Activated T-cell treated with anti-CD3 and anti-CD28 coated beads, Interleukin-2, amount 50 U/mL, for 72 hours (primary cell): ENCODE measurements at regions not wholly inside any gene's neighbourhood (a gene's known extent, or its start where the extent isn't known, plus 50 kb on each side); places are given as distances from the start of the nearest gene placed in this dataset.
"Not testable (repeated sequence)": the region's sequence is repeated elsewhere in the genome, so short reads cannot be mapped to it uniquely, and the experiment has no call there.

Experiments used
- ATAC-seq, 2 donors: fragments of 150-1000 bp; cut with Tn5 transposase; replicated peaks in 1 of 2; 2 replicates each; pipeline ENCODE4 v1.10.0; 2021; ENCODE audit warnings: moderate library complexity in 2 of 2, mild to moderate bottlenecking in 1 of 2
- DNase-seq, 2 donors: peaks; one replicate each; pipeline ENCODE4 v3.0.0; 2021 to 2022; ENCODE audit warnings: mixed read lengths in 1 of 2
- H3K27ac Mint-ChIP-seq: one replicate; pipeline ENCODE4 v1.8.0; 2022; ENCODE audit warnings: mild to moderate bottlenecking, moderate library complexity, mixed read lengths
- H3K27me3 Mint-ChIP-seq: one replicate; pipeline ENCODE4 v1.8.0; 2022; ENCODE audit warnings: low read depth, mixed read lengths
- H3K36me3 Mint-ChIP-seq, 2 donors: one replicate each; pipeline ENCODE4 v1.8.0; 2022; ENCODE audit warnings: mixed read lengths in 2 of 2, mild to moderate bottlenecking in 1 of 2; ENCODE audit not compliant: insufficient read depth in 2 of 2
- H3K4me1 Mint-ChIP-seq: one replicate; pipeline ENCODE4 v1.8.0; 2022; ENCODE audit warnings: low read depth, mixed read lengths
- H3K4me3 Mint-ChIP-seq, 2 donors: one replicate each; pipeline ENCODE4 v1.8.0; 2022; ENCODE audit warnings: mild to moderate bottlenecking in 2 of 2, mixed read lengths in 2 of 2, moderate library complexity in 2 of 2
- H3K9me3 Mint-ChIP-seq, 2 donors: one replicate each; pipeline ENCODE4 v1.8.0; 2022; ENCODE audit warnings: mixed read lengths in 2 of 2

DNA sequence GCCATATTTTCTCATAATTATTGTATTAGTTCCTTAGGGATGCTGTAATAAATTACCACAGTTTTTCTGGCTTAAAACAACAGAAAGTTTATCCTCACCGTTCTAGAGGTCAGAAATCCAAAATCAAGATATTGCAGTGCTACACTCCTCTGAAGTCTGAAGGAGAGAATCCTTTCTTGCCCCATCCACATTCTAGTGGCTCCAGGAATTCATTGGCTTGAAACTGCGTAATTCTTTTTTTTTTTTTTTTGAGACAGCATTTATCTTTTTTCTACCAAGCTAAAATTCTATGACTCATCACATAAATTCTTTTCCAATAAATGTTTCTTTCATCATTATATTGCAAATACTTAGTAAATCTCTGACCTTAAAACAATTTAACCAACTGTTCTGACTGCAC, 451.0 kb upstream of the RGS18 start:
- peaks cover 6% of the 10 kb centered on the region in 2 donors for H3K9me3 Mint-ChIP-seq
- ATAC-seq (no peak), DNase-seq (no peak)
- H3K4me1 Mint-ChIP-seq = no peaks in the 10 kb centered on the region
- no peaks in the 10 kb centered on the region for H3K27me3 Mint-ChIP-seq
- H3K4me3 Mint-ChIP-seq = no peak overlapping the region
- no peak overlapping the region for H3K27ac Mint-ChIP-seq
- no peaks in the 10 kb centered on the region for H3K36me3 Mint-ChIP-seq

- Mint-ChIP-seq H3K4me3 (no peak overlapping the region), H3K27ac (no peak overlapping the region), H3K36me3 (no peaks in the 10 kb centered on the region), H3K27me3 (no peaks in the 10 kb centered on the region), H3K4me1 (no peaks in the 10 kb centered on the region), H3K9me3 (peaks cover 6% of the 10 kb centered on the region in 2 donors)
- ATAC-seq (no peak), DNase-seq (no peak)
Observed at GRCh38 chr1:191709215-191709614, 449.0 kb upstream of the RGS18 start.

- Mint-ChIP-seq H3K36me3 (no peaks in the 10 kb centered on the region), H3K27me3 (no peaks in the 10 kb centered on the region), H3K4me1 (no peaks in the 10 kb centered on the region), H3K27ac (no peak overlapping the region), H3K9me3 (peaks cover 6 to 10% of the 10 kb centered on the region in 2 donors), H3K4me3 (no peak overlapping the region)
- no peak for DNase-seq
- no peak for ATAC-seq
Observed at GRCh38 chr1:191711961-191712360, 446.3 kb upstream of the RGS18 start.

DNA sequence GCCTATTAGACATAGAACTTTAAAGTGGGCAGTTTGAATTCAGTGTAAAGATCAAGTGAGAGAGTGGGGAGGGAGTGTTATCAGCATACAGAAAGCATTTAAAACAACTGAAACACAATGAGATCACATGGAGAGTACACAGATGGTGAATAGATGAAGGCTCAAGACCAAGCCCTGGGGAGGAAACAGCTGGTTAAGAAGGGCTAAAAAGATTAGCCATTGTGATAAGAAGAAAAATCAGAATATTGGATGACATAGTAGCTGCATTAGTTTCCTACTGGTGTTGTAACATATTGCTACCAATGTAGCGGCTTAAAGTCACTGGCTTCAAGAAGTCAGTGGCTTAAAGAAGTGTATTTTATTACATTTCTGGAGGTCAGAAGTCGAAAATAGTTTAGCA, 443.4 kb upstream of the RGS18 start:
- DNase-seq = no peak
- Mint-ChIP-seq H3K4me1 (no peaks in the 10 kb centered on the region), H3K27ac (no peak overlapping the region), H3K27me3 (no peaks in the 10 kb centered on the region), H3K4me3 (no peak overlapping the region), H3K36me3 (no peaks in the 10 kb centered on the region), H3K9me3 (peaks cover 0 to 6% of the 10 kb centered on the region in 2 donors)
- no peak for ATAC-seq

- H3K36me3 Mint-ChIP-seq = peaks cover 0 to 1% of the 10 kb centered on the region in 2 donors
- H3K9me3 Mint-ChIP-seq = peaks cover 6 to 13% of the 10 kb centered on the region in 2 donors
- H3K27ac Mint-ChIP-seq = no peak overlapping the region
- no peaks in the 10 kb centered on the region for H3K27me3 Mint-ChIP-seq
- DNase-seq = no peak
- no peak overlapping the region for H3K4me3 Mint-ChIP-seq
- no peak for ATAC-seq
- no peaks in the 10 kb centered on the region for H3K4me1 Mint-ChIP-seq
Observed at GRCh38 chr1:191729742-191730141, 428.5 kb upstream of the RGS18 start.

GRCh38 chr1:191731608-191732302, 426.5 kb upstream of the RGS18 start:
- H3K36me3 Mint-ChIP-seq, DNase-seq, H3K27ac Mint-ChIP-seq, H3K4me3 Mint-ChIP-seq, H3K27me3 Mint-ChIP-seq, ATAC-seq, H3K4me1 Mint-ChIP-seq: not testable (repeated sequence)
- peaks cover 6 to 11% of the 10 kb centered on the region in 2 donors for H3K9me3 Mint-ChIP-seq

DNA sequence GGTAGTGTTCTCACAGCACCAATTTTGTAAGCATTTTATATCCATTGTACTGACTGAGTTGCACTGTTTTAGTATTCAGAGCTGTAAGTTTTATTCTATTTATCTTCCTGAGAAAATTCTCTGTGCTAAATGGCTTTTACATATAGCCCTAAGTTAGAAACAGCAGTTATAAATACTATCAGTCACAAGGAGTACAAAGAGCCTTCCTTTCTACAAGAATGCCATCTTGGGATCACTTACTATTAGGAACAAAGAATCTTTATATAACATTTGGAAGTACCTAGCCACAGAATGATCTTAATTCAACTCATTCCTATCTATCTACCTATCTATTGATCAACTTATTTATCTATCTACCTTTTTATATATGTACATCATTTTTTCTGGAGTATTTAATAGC, 423.9 kb upstream of the RGS18 start:
- DNase-seq (no peak), ATAC-seq (no peak)
- no peak overlapping the region for H3K4me3 Mint-ChIP-seq
- H3K27ac Mint-ChIP-seq = no peak overlapping the region
- H3K4me1 Mint-ChIP-seq = no peaks in the 10 kb centered on the region
- peaks cover 6 to 11% of the 10 kb centered on the region in 2 donors for H3K9me3 Mint-ChIP-seq
- no peaks in the 10 kb centered on the region for H3K27me3 Mint-ChIP-seq
- peaks cover 0 to 1% of the 10 kb centered on the region in 2 donors for H3K36me3 Mint-ChIP-seq

GRCh38 chr1:191739544-191739943, 418.7 kb upstream of the RGS18 start:
- Mint-ChIP-seq H3K27ac (no peak overlapping the region), H3K36me3 (no peaks in the 10 kb centered on the region), H3K4me3 (no peak overlapping the region), H3K4me1 (no peaks in the 10 kb centered on the region), H3K9me3 (no peaks in the 10 kb centered on the region), H3K27me3 (no peaks in the 10 kb centered on the region)
- DNase-seq = no peak
- ATAC-seq = no peak

DNA sequence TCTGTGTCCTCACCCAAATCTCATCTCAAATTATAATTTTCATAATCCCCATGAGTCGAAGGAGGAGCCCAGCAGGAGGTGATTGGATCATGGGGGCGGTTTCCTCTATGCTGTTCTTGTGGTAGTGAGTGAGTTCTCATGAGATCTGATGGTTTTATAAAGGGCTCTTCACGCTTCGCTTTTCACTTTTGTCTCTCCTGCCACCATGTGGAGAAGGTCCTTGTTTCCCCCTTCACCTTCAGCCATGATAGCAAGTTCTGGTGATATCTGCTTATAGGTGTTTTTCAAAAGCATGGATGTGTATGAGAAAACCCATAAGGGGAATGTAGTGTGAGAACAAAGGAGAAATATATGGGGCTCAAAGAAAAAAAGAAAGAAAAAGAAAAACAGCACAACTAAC, 405.9 kb upstream of the RGS18 start:
- Mint-ChIP-seq H3K27me3 (no peaks in the 10 kb centered on the region), H3K9me3 (peaks cover 4% of the 10 kb centered on the region in 2 donors), H3K27ac (no peak overlapping the region), H3K4me3 (no peak overlapping the region), H3K36me3 (no peaks in the 10 kb centered on the region), H3K4me1 (no peaks in the 10 kb centered on the region)
- ATAC-seq (no peak), DNase-seq (no peak)

DNA sequence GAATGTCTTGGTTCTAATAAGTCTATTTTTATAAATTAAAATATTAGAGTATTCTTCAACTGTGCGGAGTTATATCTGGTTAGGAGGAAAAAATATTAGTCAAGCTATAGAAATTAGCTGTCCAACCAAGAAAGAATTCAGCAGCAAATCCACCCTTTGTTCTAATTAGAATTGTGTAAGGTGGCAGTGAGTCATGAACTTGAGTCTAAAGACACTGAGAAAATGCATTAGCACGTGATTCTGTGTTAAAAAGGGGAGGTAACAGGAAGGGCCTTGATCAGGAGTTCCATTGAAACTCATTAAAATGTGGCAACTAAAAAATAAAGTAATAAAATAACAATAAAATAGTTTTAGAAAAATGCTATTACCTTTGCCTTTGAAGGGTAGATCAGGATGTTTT, 398.2 kb upstream of the RGS18 start:
- no peaks in the 10 kb centered on the region for H3K4me1 Mint-ChIP-seq
- ATAC-seq (no peak), DNase-seq (no peak)
- H3K27me3 Mint-ChIP-seq = no peaks in the 10 kb centered on the region
- no peak overlapping the region for H3K27ac Mint-ChIP-seq
- H3K9me3 Mint-ChIP-seq = peaks cover 2 to 7% of the 10 kb centered on the region in 2 donors
- H3K4me3 Mint-ChIP-seq = no peak overlapping the region
- H3K36me3 Mint-ChIP-seq = no peaks in the 10 kb centered on the region

- no peak overlapping the region for H3K27ac Mint-ChIP-seq
- H3K4me1 Mint-ChIP-seq = no peaks in the 10 kb centered on the region
- DNase-seq (no peak), ATAC-seq (no peak)
- no peaks in the 10 kb centered on the region for H3K36me3 Mint-ChIP-seq
- no peak overlapping the region for H3K4me3 Mint-ChIP-seq
- H3K27me3 Mint-ChIP-seq = no peaks in the 10 kb centered on the region
- peaks cover 3 to 4% of the 10 kb centered on the region in 2 donors for H3K9me3 Mint-ChIP-seq
Observed at GRCh38 chr1:191788551-191788950, 369.7 kb upstream of the RGS18 start.

DNA sequence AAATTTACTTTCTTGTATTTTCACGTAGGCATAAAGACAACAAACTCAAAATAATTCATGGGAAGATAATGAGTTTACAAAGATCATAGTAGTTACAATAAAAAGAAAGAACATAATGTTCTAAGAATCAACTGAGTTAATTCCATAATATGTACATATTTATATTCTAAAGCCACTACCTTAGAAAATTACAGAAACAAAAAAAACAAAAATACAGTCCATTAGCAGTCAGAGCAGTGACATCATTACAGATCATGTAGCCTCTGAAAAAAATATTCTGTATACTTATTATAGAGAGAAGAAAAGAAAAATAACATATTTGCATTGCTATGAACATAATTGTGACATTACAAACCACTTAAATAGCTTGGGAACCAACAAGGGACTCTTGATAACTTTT, 360.1 kb upstream of the RGS18 start:
- Mint-ChIP-seq H3K4me3 (no peak overlapping the region), H3K36me3 (no peaks in the 10 kb centered on the region), H3K9me3 (peaks cover 0 to 1% of the 10 kb centered on the region in 2 donors), H3K27me3 (no peaks in the 10 kb centered on the region), H3K27ac (no peak overlapping the region), H3K4me1 (no peaks in the 10 kb centered on the region)
- ATAC-seq = no peak
- no peak for DNase-seq

- Mint-ChIP-seq H3K4me3 (no peak overlapping the region), H3K4me1 (no peaks in the 10 kb centered on the region), H3K27me3 (no peaks in the 10 kb centered on the region), H3K36me3 (no peaks in the 10 kb centered on the region), H3K9me3 (peaks cover 0 to 2% of the 10 kb centered on the region in 2 donors), H3K27ac (no peak overlapping the region)
- ATAC-seq = no peak
- DNase-seq = no peak
Observed at GRCh38 chr1:191804311-191804710, 354.0 kb upstream of the RGS18 start.

GRCh38 chr1:191813593-191813992, 344.7 kb upstream of the RGS18 start:
- not testable (repeated sequence) for DNase-seq, H3K36me3 Mint-ChIP-seq, H3K9me3 Mint-ChIP-seq, H3K27me3 Mint-ChIP-seq, H3K4me1 Mint-ChIP-seq, H3K4me3 Mint-ChIP-seq, ATAC-seq, H3K27ac Mint-ChIP-seq
